IMR-90 (cell line): ENCODE measurements at regions not wholly inside any gene's neighbourhood (a gene's known extent, or its start where the extent isn't known, plus 50 kb on each side); places are given as distances from the start of the nearest gene placed in this dataset.
A peak's percentile ranks its signal among the peaks of the same experiment; 100 is the strongest.

Source experiments
- ATAC-seq: fragments of 200-7000 bp; cut with Tn5 transposase; 2 replicates; pipeline ENCODE4 v1.9.1; 2020; ENCODE audit warnings: low read depth, mild to moderate bottlenecking, moderate library complexity
- BruUV-seq: library from RNA; stranded (reverse); fragments of 400-500 nt; replicated peaks from 2 replicates; lab custom pipeline; 2021; lab: Mats Ljungman, UMichigan
- CTCF ChIA-PET: fragments of 300-600 bp; formaldehyde crosslinking; extraction: SDS; loops from one replicate; lab custom pipeline; 2021; ENCODE audit warnings: antibody characterized with exemption; lab: Yijun Ruan, JAX
- POLR2A ChIA-PET: fragments of 300-600 bp; sonication (Branson Sonifier 250); formaldehyde crosslinking; loops from one replicate; lab custom pipeline; 2022; ENCODE audit warnings: antibody characterized with exemption; ENCODE audit not compliant: unreplicated experiment; lab: Charles Lee
- DNase-seq: peaks from one replicate; pipeline ENCODE4 v3.0.0; 2013
- H2AFZ ChIP-seq: replicated peaks from 2 replicates; pipeline ENCODE3; 2013; ENCODE audit warnings: low read length, mild to moderate bottlenecking; ENCODE audit not compliant: poor library complexity
- H2AK5ac ChIP-seq: 2 replicates; pipeline ENCODE4 v1.6.1; 2013; ENCODE audit warnings: low read depth, low read length, inconsistent platforms
- H2AK9ac ChIP-seq: replicated peaks from 2 replicates; pipeline ENCODE3; 2013; ENCODE audit warnings: mild to moderate bottlenecking, low read depth, low read length, moderate library complexity; ENCODE audit not compliant: poor library complexity
- H2BK120ac ChIP-seq: 2 replicates; pipeline ENCODE4 v1.6.1; 2013; ENCODE audit warnings: low read depth, low read length, inconsistent platforms
- H2BK15ac ChIP-seq: 3 replicates; pipeline ENCODE4 v1.6.1; 2013; ENCODE audit warnings: low read depth, low read length, inconsistent platforms
- H2BK20ac ChIP-seq: 2 replicates; pipeline ENCODE4 v1.6.1; 2013; ENCODE audit warnings: low read depth, mild to moderate bottlenecking, inconsistent platforms, low read length, moderate library complexity
- H2BK5ac ChIP-seq: 2 replicates; pipeline ENCODE4 v1.6.1; 2013; ENCODE audit warnings: mild to moderate bottlenecking, low read depth, low read length, inconsistent platforms; ENCODE audit not compliant: poor library complexity, severe bottlenecking
- H3K14ac ChIP-seq: replicated peaks from 2 replicates; pipeline ENCODE4 v1.6.1; 2013; ENCODE audit warnings: low read depth, low read length, inconsistent platforms
- H3K18ac ChIP-seq: 2 replicates; pipeline ENCODE4 v1.6.1; 2013; ENCODE audit warnings: low read depth, low read length, control low read depth
- H3K23ac ChIP-seq: 2 replicates; pipeline ENCODE4 v1.6.1; 2013; ENCODE audit warnings: low read depth, low read length, inconsistent platforms
- H3K27ac ChIP-seq: 2 replicates; pipeline ENCODE4 v1.5.1; 2013; ENCODE audit warnings: mild to moderate bottlenecking, control low read depth, low read length; ENCODE audit not compliant: insufficient read depth
- H3K27me3 ChIP-seq: 2 replicates; pipeline ENCODE4 v1.6.1; 2013; ENCODE audit warnings: low read length; ENCODE audit not compliant: control insufficient read depth, insufficient read depth
- H3K36me3 ChIP-seq: 2 replicates; pipeline ENCODE4 v1.6.1; 2013; ENCODE audit warnings: low read length, mixed read lengths; ENCODE audit not compliant: control insufficient read depth, insufficient read depth
- H3K4ac ChIP-seq: 2 replicates; pipeline ENCODE4 v1.6.1; 2013; ENCODE audit warnings: low read depth, low read length, inconsistent platforms
- H3K4me1 ChIP-seq: 2 replicates; pipeline ENCODE4 v1.6.1; 2013; ENCODE audit warnings: low read length, mixed read lengths; ENCODE audit not compliant: control insufficient read depth, insufficient read depth
- H3K4me2 ChIP-seq: 2 replicates; pipeline ENCODE4 v1.6.1; 2013; ENCODE audit warnings: low read depth, mild to moderate bottlenecking, control low read depth, low read length, moderate library complexity
- H3K4me3 ChIP-seq: 2 replicates; pipeline ENCODE4 v1.5.1; 2013; ENCODE audit warnings: low read depth, mild to moderate bottlenecking, control low read depth, low read length, moderate library complexity; ENCODE audit not compliant: insufficient read depth
- H3K56ac ChIP-seq: 2 replicates; pipeline ENCODE4 v1.6.1; 2013; ENCODE audit warnings: low read length, inconsistent platforms; ENCODE audit not compliant: insufficient read depth; ENCODE audit errors: extremely low read depth
- H3K79me1 ChIP-seq, 2 experiments: 2 replicates each; pipeline ENCODE4 v1.6.1; 2013; ENCODE audit warnings: low read length in 2 of 2, inconsistent platforms in 1 of 2, low read depth in 1 of 2
- H3K9ac ChIP-seq: 2 replicates; pipeline ENCODE4 v1.6.1; 2013; ENCODE audit warnings: low read depth, low read length, control low read depth
- H3K9me1 ChIP-seq: 2 replicates; pipeline ENCODE4 v1.6.1; 2013; ENCODE audit warnings: low read length, inconsistent platforms; ENCODE audit not compliant: insufficient read depth
- H3K9me3 ChIP-seq: 2 replicates; pipeline ENCODE4 v1.6.1; 2013; ENCODE audit warnings: low read length; ENCODE audit not compliant: control insufficient read depth, insufficient read depth
- H4K20me1 ChIP-seq: 2 replicates; pipeline ENCODE4 v1.6.1; 2013; ENCODE audit warnings: low read length, inconsistent platforms; ENCODE audit not compliant: insufficient read depth
- H4K5ac ChIP-seq: 2 replicates; pipeline ENCODE4 v1.6.1; 2013; ENCODE audit warnings: mild to moderate bottlenecking, low read depth, low read length, control low read depth
- H4K8ac ChIP-seq, 2 experiments: 2 replicates each; pipeline ENCODE4 v1.6.1; 2013; ENCODE audit warnings: low read depth in 2 of 2, low read length in 2 of 2, control low read depth in 1 of 2, inconsistent platforms in 1 of 2
- H4K91ac ChIP-seq: 2 replicates; pipeline ENCODE4 v1.6.1; 2013; ENCODE audit warnings: low read depth, low read length, inconsistent platforms; ENCODE audit not compliant: insufficient read depth
- BHLHE40 ChIP-seq: fragments of 150-350 bp; IDR thresholded peaks from 2 replicates; pipeline ENCODE4 v1.6.1; 2016; ENCODE audit warnings: mild to moderate bottlenecking, low read depth, low read length
- CEBPB ChIP-seq: IDR thresholded peaks from 2 replicates; pipeline ENCODE4 v1.6.1; 2012; ENCODE audit warnings: low read depth, low read length, improper control_type of control experiment
- MAFK ChIP-seq: IDR thresholded peaks from 2 replicates; pipeline ENCODE4 v1.6.1; 2012; ENCODE audit warnings: low read depth, low read length, improper control_type of control experiment
- MAZ ChIP-seq: IDR thresholded peaks from 2 replicates; pipeline ENCODE4 v1.6.1; 2012; ENCODE audit warnings: low read depth, mild to moderate bottlenecking, low read length, improper control_type of control experiment, moderate library complexity, borderline replicate concordance
- POLR2A ChIP-seq: IDR thresholded peaks from 2 replicates; pipeline ENCODE4 v1.6.1; 2012; ENCODE audit warnings: mild to moderate bottlenecking, low read depth, low read length
- RAD21 ChIP-seq: IDR thresholded peaks from 2 replicates; pipeline ENCODE4 v1.6.1; 2012; ENCODE audit warnings: low read length, improper control_type of control experiment
- RCOR1 ChIP-seq: IDR thresholded peaks from 2 replicates; pipeline ENCODE4 v1.6.1; 2012; ENCODE audit warnings: mild to moderate bottlenecking, low read length, improper control_type of control experiment; ENCODE audit not compliant: insufficient replicate concordance
- RFX5 ChIP-seq: IDR thresholded peaks from 2 replicates; pipeline ENCODE4 v1.8.0; 2012; ENCODE audit warnings: low read depth, mild to moderate bottlenecking, low read length, moderate library complexity
- WGBS, 2 experiments: methylation state at CpG; one replicate each; pipeline versions ENCODE4 v1.1.5 to v1.1.7; 2013; ENCODE audit warnings: missing lambda C conversion rate in 2 of 2; ENCODE audit not compliant: insufficient read length in 1 of 2; ENCODE audit errors: extremely low coverage in 2 of 2; 5-methylcytosine and 5-hydroxymethylcytosine counted together
- dilution Hi-C: fragments of 300-500 bp; cut with HindIII; formaldehyde crosslinking; loops from one replicate; pipeline ENCODE4 v1.14.3; 2018; ENCODE audit warnings: low sequenced_read_pairs; ENCODE audit not compliant: unreplicated experiment
- in situ Hi-C: fragments of 300-500 bp; cut with MboI; formaldehyde crosslinking; loops from 3 replicates; pipeline ENCODE4 v1.14.3; 2019; ENCODE audit warnings: low sequenced_read_pairs, inconsistent platforms, mixed read lengths
- intact Hi-C: fragments of 100-400 bp; cut with micrococcal nuclease; formaldehyde crosslinking; loops from 2 replicates; pipeline ENCODE4 v1.10.0; 2022
- TF ChIP-seq, protein P1 (sequence below): conservative IDR thresholded peaks from 2 replicates; pipeline ENCODE4 v1.5.1; 2012; ENCODE audit warnings: mild to moderate bottlenecking, low read depth, low read length, improper control_type of control experiment
- TF ChIP-seq, protein P2 (sequence below): fragments of 150-350 bp; IDR thresholded peaks from 2 replicates; pipeline ENCODE4 v1.6.1; 2017; ENCODE audit warnings: mild to moderate bottlenecking, antibody characterized with exemption, low read length, low read depth
- TF ChIP-seq, protein P3 (sequence below): fragments of 150-350 bp; IDR thresholded peaks from 2 replicates; pipeline ENCODE4 v1.6.1; 2016; ENCODE audit warnings: low read depth, mild to moderate bottlenecking, low read length, moderate library complexity, borderline replicate concordance

DNA sequence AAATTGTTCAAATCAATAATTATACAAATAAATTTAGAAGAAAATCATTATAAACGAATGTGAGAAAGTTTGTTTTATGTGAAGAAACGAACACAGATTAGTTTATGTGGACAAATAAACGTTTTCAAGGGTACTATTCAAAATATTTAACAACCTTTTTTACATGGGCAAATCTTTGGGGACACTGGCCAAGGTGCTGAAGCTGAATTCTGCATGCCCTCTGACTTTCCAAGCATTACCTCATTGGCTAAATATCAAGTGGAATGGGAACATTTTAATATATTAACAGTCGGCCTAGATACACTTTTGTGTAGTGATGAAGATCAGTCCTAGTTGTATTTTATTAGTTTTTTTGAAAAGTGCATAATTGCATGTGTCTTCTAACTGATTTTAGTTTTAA lies 636.4 kb upstream of the DPPA4 start:
- no peak overlapping the region for H3K9ac ChIP-seq
- no peak overlapping the region for H3K27ac ChIP-seq
- H2BK120ac ChIP-seq: no peak overlapping the region
- no TSS peak for BruUV-seq
- TF ChIP-seq, protein P1, sequence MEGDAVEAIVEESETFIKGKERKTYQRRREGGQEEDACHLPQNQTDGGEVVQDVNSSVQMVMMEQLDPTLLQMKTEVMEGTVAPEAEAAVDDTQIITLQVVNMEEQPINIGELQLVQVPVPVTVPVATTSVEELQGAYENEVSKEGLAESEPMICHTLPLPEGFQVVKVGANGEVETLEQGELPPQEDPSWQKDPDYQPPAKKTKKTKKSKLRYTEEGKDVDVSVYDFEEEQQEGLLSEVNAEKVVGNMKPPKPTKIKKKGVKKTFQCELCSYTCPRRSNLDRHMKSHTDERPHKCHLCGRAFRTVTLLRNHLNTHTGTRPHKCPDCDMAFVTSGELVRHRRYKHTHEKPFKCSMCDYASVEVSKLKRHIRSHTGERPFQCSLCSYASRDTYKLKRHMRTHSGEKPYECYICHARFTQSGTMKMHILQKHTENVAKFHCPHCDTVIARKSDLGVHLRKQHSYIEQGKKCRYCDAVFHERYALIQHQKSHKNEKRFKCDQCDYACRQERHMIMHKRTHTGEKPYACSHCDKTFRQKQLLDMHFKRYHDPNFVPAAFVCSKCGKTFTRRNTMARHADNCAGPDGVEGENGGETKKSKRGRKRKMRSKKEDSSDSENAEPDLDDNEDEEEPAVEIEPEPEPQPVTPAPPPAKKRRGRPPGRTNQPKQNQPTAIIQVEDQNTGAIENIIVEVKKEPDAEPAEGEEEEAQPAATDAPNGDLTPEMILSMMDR: no peak
- TF ChIP-seq MAZ (no peak), RCOR1 (no peak), RAD21 (no peak), RFX5 (no peak), MAFK (no peak), POLR2A (no peak), CEBPB (no peak), BHLHE40 (no peak)
- TF ChIP-seq, protein P2, sequence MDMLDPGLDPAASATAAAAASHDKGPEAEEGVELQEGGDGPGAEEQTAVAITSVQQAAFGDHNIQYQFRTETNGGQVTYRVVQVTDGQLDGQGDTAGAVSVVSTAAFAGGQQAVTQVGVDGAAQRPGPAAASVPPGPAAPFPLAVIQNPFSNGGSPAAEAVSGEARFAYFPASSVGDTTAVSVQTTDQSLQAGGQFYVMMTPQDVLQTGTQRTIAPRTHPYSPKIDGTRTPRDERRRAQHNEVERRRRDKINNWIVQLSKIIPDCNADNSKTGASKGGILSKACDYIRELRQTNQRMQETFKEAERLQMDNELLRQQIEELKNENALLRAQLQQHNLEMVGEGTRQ: no peak
- TF ChIP-seq, protein P3, sequence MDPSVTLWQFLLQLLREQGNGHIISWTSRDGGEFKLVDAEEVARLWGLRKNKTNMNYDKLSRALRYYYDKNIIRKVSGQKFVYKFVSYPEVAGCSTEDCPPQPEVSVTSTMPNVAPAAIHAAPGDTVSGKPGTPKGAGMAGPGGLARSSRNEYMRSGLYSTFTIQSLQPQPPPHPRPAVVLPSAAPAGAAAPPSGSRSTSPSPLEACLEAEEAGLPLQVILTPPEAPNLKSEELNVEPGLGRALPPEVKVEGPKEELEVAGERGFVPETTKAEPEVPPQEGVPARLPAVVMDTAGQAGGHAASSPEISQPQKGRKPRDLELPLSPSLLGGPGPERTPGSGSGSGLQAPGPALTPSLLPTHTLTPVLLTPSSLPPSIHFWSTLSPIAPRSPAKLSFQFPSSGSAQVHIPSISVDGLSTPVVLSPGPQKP: no peak
- no peaks in the 10 kb centered on the region for H4K20me1 ChIP-seq
- H3K27me3 ChIP-seq: no peaks in the 10 kb centered on the region
- H3K9me1 ChIP-seq: no peaks in the 10 kb centered on the region; the same call in 1 of the 2 replicates
- intact Hi-C loops: no loop called here
- H4K8ac ChIP-seq: no peak overlapping the region
- no peak overlapping the region for H2AFZ ChIP-seq
- no peak overlapping the region for H2AK9ac ChIP-seq
- no peaks in the 10 kb centered on the region for H3K79me1 ChIP-seq
- in situ Hi-C loops: no loop called here
- H3K36me3 ChIP-seq: no peaks in the 10 kb centered on the region
- ChIA-PET POLR2A (no interaction called here), CTCF (no interaction called here)
- no peak overlapping the region for H3K4me3 ChIP-seq
- DNase-seq (peak; percentile 15), ATAC-seq (no peak)
- H2BK15ac ChIP-seq: no peak overlapping the region
- no peak overlapping the region for H3K18ac ChIP-seq
- no peak overlapping the region for H4K91ac ChIP-seq
- no peak overlapping the region for H3K4ac ChIP-seq
- no peak overlapping the region for H2BK5ac ChIP-seq
- H4K5ac ChIP-seq: no peak overlapping the region
- H3K4me1 ChIP-seq: no peaks in the 10 kb centered on the region
- dilution Hi-C loops: no loop called here
- H3K23ac ChIP-seq: no peak overlapping the region
- H3K56ac ChIP-seq: no peak overlapping the region
- no peak overlapping the region for H2AK5ac ChIP-seq
- no peaks in the 10 kb centered on the region for H3K9me3 ChIP-seq
- no peak overlapping the region for H3K14ac ChIP-seq
- no peak overlapping the region for H3K4me2 ChIP-seq
- no CpG with 5 or more reads among the region's 4 CpGs for WGBS, 2 experiments
- no peak overlapping the region for H2BK20ac ChIP-seq
